GM10266 (cell line): ENCODE measurements at regions not wholly inside any gene's neighbourhood (a gene's known extent, or its start where the extent isn't known, plus 50 kb on each side); places are given as distances from the start of the nearest gene placed in this dataset.

Experiments
- DNase-seq: peaks from one replicate; pipeline ENCODE4 v3.0.0; 2012; ENCODE audit errors: extremely low spot score
- CTCF ChIP-seq: IDR thresholded peaks from 2 replicates; pipeline ENCODE4 v1.5.1; 2012; ENCODE audit warnings: mild to moderate bottlenecking, low read depth; ENCODE audit not compliant: control insufficient read depth, insufficient read depth; ENCODE audit errors: missing control alignments

- no peak for DNase-seq
- TF ChIP-seq CTCF, result no peak
These were observed 1000.9 kb upstream of the ADGRB3 start for GRCh38 chr6:67634199-67634598.

GRCh38 chr6:67633058-67633457 is 1002.0 kb upstream of the ADGRB3 start:
- no peak for DNase-seq
- no peak for TF ChIP-seq CTCF

- TF ChIP-seq CTCF, result no peak
- DNase-seq, result no peak
These were observed 1004.9 kb upstream of the ADGRB3 start for GRCh38 chr6:67630146-67630545.

GRCh38 chr6:67629258-67629657 is 1005.8 kb upstream of the ADGRB3 start:
- no peak for DNase-seq
- TF ChIP-seq CTCF, result no peak

- DNase-seq, result no peak
- TF ChIP-seq CTCF, result no peak
These were observed 1019.3 kb upstream of the ADGRB3 start for GRCh38 chr6:67615796-67616195.

GRCh38 chr6:67608099-67608749 is 1026.9 kb upstream of the ADGRB3 start:
- TF ChIP-seq CTCF, result no peak
- no peak for DNase-seq

- DNase-seq, result no peak
- no peak for TF ChIP-seq CTCF
These were observed 1027.9 kb upstream of the ADGRB3 start for GRCh38 chr6:67606906-67607828.
